ENCODE measurements at regions not wholly inside any gene's neighbourhood (a gene's known extent, or its start where the extent isn't known, plus 50 kb on each side); places are given as distances from the start of the nearest gene placed in this dataset.

GRCh38 chr12:53805067-53805466 lies 53.3 kb upstream of the CISTR start:
- intact Hi-C loops (cut with DNase I, micrococcal nuclease) = no loop called here

DNA sequence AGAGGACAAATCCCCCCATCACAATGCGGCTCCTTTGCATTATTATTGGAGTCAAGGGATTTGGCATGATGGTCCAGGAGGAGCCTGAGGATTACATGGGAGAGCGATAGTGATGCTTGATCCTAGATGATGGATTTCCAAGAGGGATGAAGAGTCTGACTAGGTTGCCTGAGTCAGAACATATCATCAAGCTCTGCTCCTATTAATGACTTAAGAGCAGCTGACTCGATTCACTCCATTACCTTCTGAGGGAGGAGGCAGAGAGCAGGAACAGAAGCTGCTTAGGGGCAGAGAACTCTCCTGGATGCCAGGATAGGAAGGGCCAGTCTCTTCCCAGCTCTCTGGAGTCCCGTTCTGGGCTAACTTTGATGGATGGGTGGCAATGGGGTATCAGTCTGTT lies 54.0 kb upstream of the CISTR start:
- DNase-seq = no peak
- H3K27ac Mint-ChIP-seq = no peak overlapping the region
- no peaks in the 10 kb centered on the region for H3K36me3 Mint-ChIP-seq (ENCODE audit: low read depth)
- TF ChIP-seq, protein P1, sequence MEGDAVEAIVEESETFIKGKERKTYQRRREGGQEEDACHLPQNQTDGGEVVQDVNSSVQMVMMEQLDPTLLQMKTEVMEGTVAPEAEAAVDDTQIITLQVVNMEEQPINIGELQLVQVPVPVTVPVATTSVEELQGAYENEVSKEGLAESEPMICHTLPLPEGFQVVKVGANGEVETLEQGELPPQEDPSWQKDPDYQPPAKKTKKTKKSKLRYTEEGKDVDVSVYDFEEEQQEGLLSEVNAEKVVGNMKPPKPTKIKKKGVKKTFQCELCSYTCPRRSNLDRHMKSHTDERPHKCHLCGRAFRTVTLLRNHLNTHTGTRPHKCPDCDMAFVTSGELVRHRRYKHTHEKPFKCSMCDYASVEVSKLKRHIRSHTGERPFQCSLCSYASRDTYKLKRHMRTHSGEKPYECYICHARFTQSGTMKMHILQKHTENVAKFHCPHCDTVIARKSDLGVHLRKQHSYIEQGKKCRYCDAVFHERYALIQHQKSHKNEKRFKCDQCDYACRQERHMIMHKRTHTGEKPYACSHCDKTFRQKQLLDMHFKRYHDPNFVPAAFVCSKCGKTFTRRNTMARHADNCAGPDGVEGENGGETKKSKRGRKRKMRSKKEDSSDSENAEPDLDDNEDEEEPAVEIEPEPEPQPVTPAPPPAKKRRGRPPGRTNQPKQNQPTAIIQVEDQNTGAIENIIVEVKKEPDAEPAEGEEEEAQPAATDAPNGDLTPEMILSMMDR (IDR thresholded peaks at IDR 0.05) = no peak
- H3K4me1 Mint-ChIP-seq (ENCODE audit: low read depth) = no peaks in the 10 kb centered on the region
- no peak overlapping the region for H3K4me3 Mint-ChIP-seq
- peaks cover 42% of the 10 kb centered on the region for H3K27me3 Mint-ChIP-seq
- no peaks in the 10 kb centered on the region for H3K9me3 Mint-ChIP-seq
- Histone ChIP-seq H3K4me1 (ENCODE audit: insufficient read depth, low read length) (no peaks in the 10 kb centered on the region), H3K9me3 (ENCODE audit: control insufficient read depth in 1 of 2, insufficient read depth in 1 of 2, low read length in 2 of 2) (no peaks in the 10 kb centered on the region), H3K36me3 (ENCODE audit: insufficient read depth, low read length) (no peaks in the 10 kb centered on the region), H3K27me3 (ENCODE audit: control insufficient read depth in 1 of 2, insufficient read depth in 2 of 2, low read length in 2 of 2) (peaks cover 33 to 55% of the 10 kb centered on the region in 2 experiments), H3K27ac (ENCODE audit: low read depth in 1 of 2, low read length in 2 of 2) (no peak overlapping the region), H3K4me3 (ENCODE audit: low read length) (no peak overlapping the region)
- ChIA-PET POLR2A (no interaction called here), CTCF (interaction anchor here (2.3 kb wide), 1 partner anchor 11 kb away, joined by 4 read pairs; no protein-coding TSS in a partner anchor)
- ATAC-seq (ENCODE audit: poor library complexity) = no peak
- intact Hi-C loops (cut with DNase I, micrococcal nuclease) = no loop called here

More at GRCh38 chr12:53805067-53805466, 53.3 kb upstream of the CISTR start:
- CTCF ChIA-PET = interaction anchor here (2.3 kb wide), 1 partner anchor 10 kb away, joined by 4 read pairs; no protein-coding TSS in a partner anchor
- Histone ChIP-seq H3K4me1 (ENCODE audit: insufficient read depth, low read length) (no peaks in the 10 kb centered on the region), H3K4me3 (ENCODE audit: low read length) (no peak overlapping the region), H3K27me3 (ENCODE audit: control insufficient read depth in 1 of 2, insufficient read depth in 2 of 2, low read length in 2 of 2) (peaks cover 33 to 54% of the 10 kb centered on the region in 2 experiments), H3K9me3 (ENCODE audit: control insufficient read depth in 1 of 2, insufficient read depth in 1 of 2, low read length in 2 of 2) (no peaks in the 10 kb centered on the region), H3K36me3 (ENCODE audit: insufficient read depth, low read length) (no peaks in the 10 kb centered on the region), H3K27ac (ENCODE audit: low read depth in 1 of 2, low read length in 2 of 2) (no peak overlapping the region)
- Mint-ChIP-seq H3K36me3 (ENCODE audit: low read depth) (no peaks in the 10 kb centered on the region), H3K27ac (no peak overlapping the region), H3K27me3 (peaks cover 45% of the 10 kb centered on the region), H3K4me1 (ENCODE audit: low read depth) (no peaks in the 10 kb centered on the region), H3K9me3 (no peaks in the 10 kb centered on the region), H3K4me3 (no peak overlapping the region)
- TF ChIP-seq, protein P1 (IDR thresholded peaks at IDR 0.05) = no peak
- ATAC-seq (ENCODE audit: poor library complexity) = no peak
- POLR2A ChIA-PET = no interaction called here
- no peak for DNase-seq

GRCh38 chr12:53806721-53807120 lies 54.9 kb upstream of the CISTR start:
- intact Hi-C loops (cut with DNase I, micrococcal nuclease) = no loop called here
- POLR2A ChIA-PET = no interaction called here
- H3K36me3 Mint-ChIP-seq (ENCODE audit: low read depth) = no peaks in the 10 kb centered on the region
- DNase-seq (no peak), ATAC-seq (ENCODE audit: poor library complexity) (no peak)
- H3K4me1 Mint-ChIP-seq (ENCODE audit: low read depth) = no peaks in the 10 kb centered on the region
- H3K9me3 Mint-ChIP-seq = no peaks in the 10 kb centered on the region
- no peaks in the 10 kb centered on the region for H3K36me3 ChIP-seq (ENCODE audit: insufficient read depth, low read length)
- no peak overlapping the region for H3K27ac Mint-ChIP-seq
- peaks cover 27 to 46% of the 10 kb centered on the region in 2 experiments for H3K27me3 ChIP-seq (ENCODE audit: control insufficient read depth in 1 of 2, insufficient read depth in 2 of 2, low read length in 2 of 2)
- TF ChIP-seq, protein P1 (IDR thresholded peaks at IDR 0.05) = no peak
- H3K4me3 Mint-ChIP-seq = no peak overlapping the region
- no peaks in the 10 kb centered on the region for H3K9me3 ChIP-seq (ENCODE audit: control insufficient read depth in 1 of 2, insufficient read depth in 1 of 2, low read length in 2 of 2)
- no peak overlapping the region for H3K4me3 ChIP-seq (ENCODE audit: low read length)
- CTCF ChIA-PET = no interaction called here
- no peaks in the 10 kb centered on the region for H3K4me1 ChIP-seq (ENCODE audit: insufficient read depth, low read length)
- peaks cover 33% of the 10 kb centered on the region for H3K27me3 Mint-ChIP-seq
- no peak overlapping the region for H3K27ac ChIP-seq (ENCODE audit: low read depth in 1 of 2, low read length in 2 of 2)
